Hindlimb muscle (tissue), 1 donor: ENCODE measurements at regions not wholly inside any gene's neighbourhood (a gene's known extent, or its start where the extent isn't known, plus 50 kb on each side); places are given as distances from the start of the nearest gene placed in this dataset.
"Not testable (repeated sequence)": the region's sequence is repeated elsewhere in the genome, so short reads cannot be mapped to it uniquely, and the experiment has no call there.

Experiments used
- DNase-seq: peaks from one replicate; pipeline ENCODE4 v3.0.0-alpha.2; 2013

- not testable (repeated sequence) for DNase-seq
Measured at GRCh38 chr1:149364188-149364981, 110.5 kb upstream of the NBPF19 start.

DNA sequence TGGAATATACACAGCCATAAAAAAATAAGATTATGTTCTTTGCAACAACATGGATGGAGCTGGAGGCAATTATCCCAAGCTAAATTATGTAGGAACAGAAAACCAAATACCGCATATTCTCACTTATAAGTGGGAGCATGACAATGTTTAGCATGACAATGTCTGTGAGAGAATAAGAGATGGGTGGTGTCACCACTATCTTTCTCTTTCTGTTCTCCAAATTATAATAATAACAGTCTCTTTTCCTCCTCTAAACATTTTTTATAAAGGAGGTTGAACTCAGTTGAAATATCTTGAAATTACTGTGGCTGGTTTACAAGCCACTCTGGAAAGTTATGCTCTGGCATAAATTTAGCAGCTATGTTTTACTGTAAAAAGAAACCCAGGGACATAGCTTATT is 108.4 kb upstream of the NBPF19 start:
- DNase-seq, result not testable (repeated sequence)

GRCh38 chr1:149367472-149368044 is 107.3 kb upstream of the NBPF19 start:
- not testable (repeated sequence) for DNase-seq

GRCh38 chr1:149368337-149368736 is 106.5 kb upstream of the NBPF19 start:
- DNase-seq, result not testable (repeated sequence)

DNA sequence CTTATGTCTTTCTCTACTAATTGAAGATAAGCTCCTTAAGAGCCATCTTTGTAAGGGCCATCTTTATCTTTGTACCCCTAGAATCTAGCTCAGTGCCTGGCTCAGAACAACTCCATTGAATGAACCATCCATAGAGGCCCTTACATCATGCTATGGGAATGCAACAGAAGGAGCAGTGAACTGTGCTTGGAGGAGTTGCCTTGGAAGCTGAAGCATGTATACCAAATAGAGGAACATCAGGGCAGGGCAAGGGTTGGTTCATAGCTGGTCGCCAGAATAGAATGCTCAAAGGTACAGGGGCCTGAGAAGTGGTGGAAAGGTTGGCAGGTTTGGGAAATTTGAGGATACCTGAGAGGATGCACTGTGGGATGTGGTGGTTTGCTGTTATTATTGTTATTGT is 105.8 kb upstream of the NBPF19 start:
- not testable (repeated sequence) for DNase-seq

DNA sequence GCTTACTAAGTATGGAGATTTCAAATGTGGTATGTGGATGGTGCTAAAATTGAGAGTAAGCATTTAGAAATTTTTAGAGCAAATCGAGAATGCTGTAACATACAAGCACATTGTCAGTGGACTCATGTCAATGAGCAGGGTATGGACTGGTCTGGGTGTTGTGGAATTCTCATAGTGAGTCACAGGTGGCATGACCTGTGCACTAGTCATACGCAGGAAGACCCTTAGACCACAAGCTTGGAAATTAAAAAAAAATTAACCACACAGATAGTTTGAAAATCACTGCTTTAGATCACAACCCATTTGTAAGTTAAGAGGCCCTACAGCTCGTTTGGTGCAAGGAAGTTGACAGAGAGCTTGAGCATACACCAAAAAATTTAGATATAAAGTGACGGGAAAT is 102.9 kb upstream of the NBPF19 start:
- not testable (repeated sequence) for DNase-seq

GRCh38 chr1:149378462-149378861 is 96.4 kb upstream of the NBPF19 start:
- DNase-seq, result not testable (repeated sequence)

DNA sequence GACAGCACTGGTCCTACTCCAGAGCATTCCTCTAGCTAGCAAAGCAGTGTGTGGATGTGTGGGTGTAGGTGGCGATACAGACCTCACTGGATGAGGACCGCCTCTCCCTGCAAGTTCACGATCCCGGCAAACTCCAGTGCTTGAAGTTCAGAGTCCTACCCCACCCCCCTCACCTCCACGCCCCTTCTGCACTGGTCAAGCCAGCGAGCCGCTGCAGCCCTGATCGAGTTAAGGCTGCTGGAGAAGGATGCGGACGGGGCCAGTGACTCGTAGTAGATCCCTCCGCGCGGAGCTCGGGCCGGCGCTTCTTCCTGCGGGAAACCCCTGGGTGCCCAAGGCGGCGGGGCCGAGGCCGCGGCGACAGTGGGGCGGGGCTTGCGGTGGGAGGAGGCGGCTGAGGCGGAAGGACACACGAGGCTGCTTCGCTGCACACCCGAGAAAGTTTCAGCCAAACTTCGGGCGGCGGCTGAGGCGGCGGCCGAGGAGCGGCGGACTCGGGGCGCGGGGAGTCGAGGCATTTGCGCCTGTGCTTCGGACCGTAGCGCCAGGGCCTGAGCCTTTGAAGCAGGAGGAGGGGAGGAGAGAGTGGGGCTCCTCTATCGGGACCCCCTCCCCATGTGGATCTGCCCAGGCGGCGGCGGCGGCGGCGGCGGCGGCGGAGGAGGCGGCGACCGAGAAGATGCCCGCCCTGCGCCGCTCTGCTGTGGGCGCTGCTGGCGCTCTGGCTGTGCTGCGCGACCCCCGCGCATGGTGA is 84.5 kb upstream of the NBPF19 start:
- peak; percentile 67 for DNase-seq

- not testable (repeated sequence) for DNase-seq
Measured at GRCh38 chr1:149390931-149391330, 83.9 kb upstream of the NBPF19 start.

GRCh38 chr1:149395802-149396201 is 79.0 kb upstream of the NBPF19 start:
- DNase-seq, result not testable (repeated sequence)

DNA sequence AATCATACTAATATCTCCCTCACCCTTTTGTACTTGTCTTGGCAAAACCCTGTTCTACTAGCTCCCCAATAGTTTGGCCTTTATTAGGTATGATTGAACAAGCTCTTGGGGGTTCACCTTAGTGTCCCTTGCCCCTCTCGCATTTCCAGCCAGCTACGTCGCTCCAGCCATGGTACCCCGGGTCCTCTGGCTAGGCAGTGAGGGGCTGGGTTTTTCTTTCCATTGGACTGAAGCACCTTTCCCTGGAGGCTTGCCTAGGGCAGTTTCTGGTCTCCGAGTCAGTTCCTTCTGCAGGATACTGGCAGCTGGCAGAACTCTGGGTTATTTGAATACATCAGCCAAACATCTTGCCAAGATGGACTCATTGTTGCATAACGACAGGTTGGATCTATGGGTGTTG is 76.3 kb upstream of the NBPF19 start:
- DNase-seq, result not testable (repeated sequence)

- DNase-seq, result not testable (repeated sequence)
Measured at GRCh38 chr1:149408404-149408803, 66.4 kb upstream of the NBPF19 start.

DNA sequence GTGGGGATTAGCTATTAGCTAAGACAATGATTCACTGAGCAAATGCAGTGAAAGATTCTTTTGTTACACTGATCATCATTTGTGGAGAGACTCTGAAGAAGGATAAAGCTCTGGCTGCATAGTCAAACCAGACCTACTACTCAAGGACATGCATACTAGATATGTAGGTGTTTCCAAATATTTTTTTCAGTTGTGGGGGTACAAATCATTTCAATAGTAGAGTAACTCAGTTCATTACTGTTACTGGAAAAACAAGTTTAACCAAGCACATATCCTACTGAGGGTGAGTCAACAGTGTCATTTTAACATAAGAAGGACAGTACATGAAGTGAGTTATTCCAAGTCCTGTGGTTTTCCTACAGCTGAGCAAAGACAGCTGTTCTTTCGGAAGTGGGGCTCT is 59.5 kb upstream of the NBPF19 start:
- DNase-seq, result not testable (repeated sequence)

GRCh38 chr1:149418782-149419181 is 56.1 kb upstream of the NBPF19 start:
- not testable (repeated sequence) for DNase-seq

- peak; percentile 3 for DNase-seq
Measured at GRCh38 chr1:149423122-149423521, 51.7 kb upstream of the NBPF19 start.
